ENCODE measurements at regions not wholly inside any gene's neighbourhood (a gene's known extent, or its start where the extent isn't known, plus 50 kb on each side); places are given as distances from the start of the nearest gene placed in this dataset.

GRCh38 chr12:60027266-60027665 is 431.4 kb downstream of the SLC16A7 start:
- H3K36me3 ChIP-seq (ENCODE audit: control insufficient read depth, insufficient read depth, low read length), result no peaks in the 10 kb centered on the region
- DNase-seq (ENCODE audit: low read depth, low spot score), result no peak
- H3K9me3 ChIP-seq (ENCODE audit: control insufficient read depth, insufficient read depth, low read length), result no peaks in the 10 kb centered on the region
- H3K4me3 ChIP-seq (ENCODE audit: low read length), result no peak overlapping the region
- H3K27me3 ChIP-seq (ENCODE audit: control insufficient read depth, insufficient read depth, low read length), result no peaks in the 10 kb centered on the region
- no CpG with 5 or more reads among the region's 3 CpGs for WGBS (ENCODE audit: insufficient coverage, insufficient read length)
- H3K4me1 ChIP-seq (ENCODE audit: control insufficient read depth, insufficient read depth, low read length), result no peaks in the 10 kb centered on the region
- no peak overlapping the region for H3K27ac ChIP-seq (ENCODE audit: low read length)

GRCh38 chr12:60034147-60034546 is 438.3 kb downstream of the SLC16A7 start:
- no peak for DNase-seq (ENCODE audit: low read depth, low spot score)
- WGBS (ENCODE audit: insufficient coverage, insufficient read length), result no CpG with 5 or more reads among the region's 1 CpG
- 0 out of 2 replicates have a peak, but pooled peaks cover 2% of the 10 kb centered on the region for H3K9me3 ChIP-seq (ENCODE audit: control insufficient read depth, insufficient read depth, low read length)
- no peak overlapping the region for H3K4me3 ChIP-seq (ENCODE audit: low read length)
- no peaks in the 10 kb centered on the region for H3K27me3 ChIP-seq (ENCODE audit: control insufficient read depth, insufficient read depth, low read length)
- no peak overlapping the region for H3K27ac ChIP-seq (ENCODE audit: low read length)
- no peaks in the 10 kb centered on the region for H3K36me3 ChIP-seq (ENCODE audit: control insufficient read depth, insufficient read depth, low read length)
- H3K4me1 ChIP-seq (ENCODE audit: control insufficient read depth, insufficient read depth, low read length), result no peaks in the 10 kb centered on the region

GRCh38 chr12:60035835-60036234 is 440.0 kb downstream of the SLC16A7 start:
- H3K4me3 ChIP-seq (ENCODE audit: low read length), result no peak overlapping the region
- H3K4me1 ChIP-seq (ENCODE audit: control insufficient read depth, insufficient read depth, low read length), result no peaks in the 10 kb centered on the region
- no peaks in the 10 kb centered on the region for H3K27me3 ChIP-seq (ENCODE audit: control insufficient read depth, insufficient read depth, low read length)
- no peak for DNase-seq (ENCODE audit: low read depth, low spot score)
- H3K27ac ChIP-seq (ENCODE audit: low read length), result no peak overlapping the region
- 0 out of 2 replicates have a peak, but pooled peaks cover 2% of the 10 kb centered on the region for H3K9me3 ChIP-seq (ENCODE audit: control insufficient read depth, insufficient read depth, low read length)
- H3K36me3 ChIP-seq (ENCODE audit: control insufficient read depth, insufficient read depth, low read length), result no peaks in the 10 kb centered on the region

GRCh38 chr12:60042835-60043234 is 447.0 kb downstream of the SLC16A7 start:
- no peaks in the 10 kb centered on the region for H3K9me3 ChIP-seq (ENCODE audit: control insufficient read depth, insufficient read depth, low read length)
- no peak overlapping the region for H3K4me3 ChIP-seq (ENCODE audit: low read length)

GRCh38 chr12:60043236-60043635 is 447.4 kb downstream of the SLC16A7 start:
- Histone ChIP-seq H3K4me1 (ENCODE audit: control insufficient read depth, insufficient read depth, low read length) (no peaks in the 10 kb centered on the region), H3K27me3 (ENCODE audit: control insufficient read depth, insufficient read depth, low read length) (no peaks in the 10 kb centered on the region), H3K4me3 (ENCODE audit: low read length) (no peak overlapping the region), H3K27ac (ENCODE audit: low read length) (no peak overlapping the region), H3K36me3 (ENCODE audit: control insufficient read depth, insufficient read depth, low read length) (no peaks in the 10 kb centered on the region), H3K9me3 (ENCODE audit: control insufficient read depth, insufficient read depth, low read length) (no peaks in the 10 kb centered on the region)
- WGBS (ENCODE audit: insufficient coverage, insufficient read length), result no CpG with 5 or more reads among the region's 1 CpG
- DNase-seq (ENCODE audit: low read depth, low spot score), result no peak

More at GRCh38 chr12:60042835-60043234, 447.0 kb downstream of the SLC16A7 start:
- Histone ChIP-seq H3K27ac (ENCODE audit: low read length) (no peak overlapping the region), H3K4me1 (ENCODE audit: control insufficient read depth, insufficient read depth, low read length) (no peaks in the 10 kb centered on the region), H3K27me3 (ENCODE audit: control insufficient read depth, insufficient read depth, low read length) (no peaks in the 10 kb centered on the region), H3K36me3 (ENCODE audit: control insufficient read depth, insufficient read depth, low read length) (no peaks in the 10 kb centered on the region)
- DNase-seq (ENCODE audit: low read depth, low spot score), result no peak

- Histone ChIP-seq H3K27ac (ENCODE audit: low read length) (no peak overlapping the region), H3K36me3 (ENCODE audit: control insufficient read depth, insufficient read depth, low read length) (no peaks in the 10 kb centered on the region), H3K9me3 (ENCODE audit: control insufficient read depth, insufficient read depth, low read length) (no peaks in the 10 kb centered on the region), H3K4me1 (ENCODE audit: control insufficient read depth, insufficient read depth, low read length) (no peaks in the 10 kb centered on the region), H3K27me3 (ENCODE audit: control insufficient read depth, insufficient read depth, low read length) (no peaks in the 10 kb centered on the region), H3K4me3 (ENCODE audit: low read length) (no peak overlapping the region)
- no peak for DNase-seq (ENCODE audit: low read depth, low spot score)
- WGBS (ENCODE audit: insufficient coverage, insufficient read length), result no CpG with 5 or more reads among the region's 2 CpGs
Observed at GRCh38 chr12:60052483-60052882, 456.7 kb downstream of the SLC16A7 start.

GRCh38 chr12:60059180-60059579 is 463.4 kb downstream of the SLC16A7 start:
- Histone ChIP-seq H3K27ac (ENCODE audit: low read length) (no peak overlapping the region), H3K27me3 (ENCODE audit: control insufficient read depth, insufficient read depth, low read length) (no peaks in the 10 kb centered on the region), H3K4me3 (ENCODE audit: low read length) (no peak overlapping the region), H3K4me1 (ENCODE audit: control insufficient read depth, insufficient read depth, low read length) (no peaks in the 10 kb centered on the region), H3K9me3 (ENCODE audit: control insufficient read depth, insufficient read depth, low read length) (no peaks in the 10 kb centered on the region), H3K36me3 (ENCODE audit: control insufficient read depth, insufficient read depth, low read length) (no peaks in the 10 kb centered on the region)
- no peak for DNase-seq (ENCODE audit: low read depth, low spot score)

- H3K4me3 ChIP-seq (ENCODE audit: low read length), result no peak overlapping the region
- no CpG with 5 or more reads among the region's 1 CpG for WGBS (ENCODE audit: insufficient coverage, insufficient read length)
Observed at GRCh38 chr12:60066655-60067054, 470.8 kb downstream of the SLC16A7 start.

GRCh38 chr12:60070552-60070951 is 474.7 kb downstream of the SLC16A7 start:
- Histone ChIP-seq H3K4me1 (ENCODE audit: control insufficient read depth, insufficient read depth, low read length) (no peaks in the 10 kb centered on the region), H3K4me3 (ENCODE audit: low read length) (no peak overlapping the region), H3K9me3 (ENCODE audit: control insufficient read depth, insufficient read depth, low read length) (no peaks in the 10 kb centered on the region), H3K27ac (ENCODE audit: low read length) (no peak overlapping the region), H3K36me3 (ENCODE audit: control insufficient read depth, insufficient read depth, low read length) (no peaks in the 10 kb centered on the region), H3K27me3 (ENCODE audit: control insufficient read depth, insufficient read depth, low read length) (no peaks in the 10 kb centered on the region)
- WGBS (ENCODE audit: insufficient coverage, insufficient read length), result no CpG with 5 or more reads among the region's 1 CpG
- no peak for DNase-seq (ENCODE audit: low read depth, low spot score)

More at GRCh38 chr12:60066655-60067054, 470.8 kb downstream of the SLC16A7 start:
- Histone ChIP-seq H3K27me3 (ENCODE audit: control insufficient read depth, insufficient read depth, low read length) (no peaks in the 10 kb centered on the region), H3K27ac (ENCODE audit: low read length) (no peak overlapping the region), H3K36me3 (ENCODE audit: control insufficient read depth, insufficient read depth, low read length) (no peaks in the 10 kb centered on the region), H3K9me3 (ENCODE audit: control insufficient read depth, insufficient read depth, low read length) (no peaks in the 10 kb centered on the region), H3K4me1 (ENCODE audit: control insufficient read depth, insufficient read depth, low read length) (no peaks in the 10 kb centered on the region)
- DNase-seq (ENCODE audit: low read depth, low spot score), result no peak

- no peak for DNase-seq (ENCODE audit: low read depth, low spot score)
- Histone ChIP-seq H3K4me1 (ENCODE audit: control insufficient read depth, insufficient read depth, low read length) (no peaks in the 10 kb centered on the region), H3K4me3 (ENCODE audit: low read length) (no peak overlapping the region), H3K36me3 (ENCODE audit: control insufficient read depth, insufficient read depth, low read length) (no peaks in the 10 kb centered on the region), H3K9me3 (ENCODE audit: control insufficient read depth, insufficient read depth, low read length) (no peaks in the 10 kb centered on the region), H3K27me3 (ENCODE audit: control insufficient read depth, insufficient read depth, low read length) (no peaks in the 10 kb centered on the region), H3K27ac (ENCODE audit: low read length) (no peak overlapping the region)
- WGBS (ENCODE audit: insufficient coverage, insufficient read length), result no CpG with 5 or more reads among the region's 2 CpGs
Observed at GRCh38 chr12:60071759-60072191, 475.9 kb downstream of the SLC16A7 start.

- H3K4me1 ChIP-seq (ENCODE audit: control insufficient read depth, insufficient read depth, low read length), result no peaks in the 10 kb centered on the region
- no peak overlapping the region for H3K4me3 ChIP-seq (ENCODE audit: low read length)
- H3K27me3 ChIP-seq (ENCODE audit: control insufficient read depth, insufficient read depth, low read length), result no peaks in the 10 kb centered on the region
- DNase-seq (ENCODE audit: low read depth, low spot score), result no peak
- no peaks in the 10 kb centered on the region for H3K36me3 ChIP-seq (ENCODE audit: control insufficient read depth, insufficient read depth, low read length)
- no peak overlapping the region for H3K27ac ChIP-seq (ENCODE audit: low read length)
- H3K9me3 ChIP-seq (ENCODE audit: control insufficient read depth, insufficient read depth, low read length), result no peaks in the 10 kb centered on the region
Observed at GRCh38 chr12:60072911-60073310, 477.1 kb downstream of the SLC16A7 start.
